DMS114 treated with DMSO at 0.1 percent for 48 hours (cell line): ENCODE measurements at regions not wholly inside any gene's neighbourhood (a gene's known extent, or its start where the extent isn't known, plus 50 kb on each side); places are given as distances from the start of the nearest gene placed in this dataset.

ENCODE experiments used
- DNase-seq: peaks from one replicate; lab custom pipeline; 2025; ENCODE audit not compliant: unreplicated experiment; lab: John Stamatoyannopoulos, UW

GRCh38 chr20:11843289-11843688 lies 74.4 kb upstream of the BTBD3 start:
- no peak for DNase-seq

- no peak for DNase-seq
Observed at GRCh38 chr20:11844691-11845090, 73.0 kb upstream of the BTBD3 start.

- DNase-seq: no peak
Observed at GRCh38 chr20:11845340-11845739, 72.4 kb upstream of the BTBD3 start.

- no peak for DNase-seq
Observed at GRCh38 chr20:11846131-11846530, 71.6 kb upstream of the BTBD3 start.

- DNase-seq: no peak
Observed at GRCh38 chr20:11847827-11848226, 69.9 kb upstream of the BTBD3 start.

- no peak for DNase-seq
Observed at GRCh38 chr20:11849270-11849915, 68.3 kb upstream of the BTBD3 start.

GRCh38 chr20:11849976-11850670 lies 67.6 kb upstream of the BTBD3 start:
- no peak for DNase-seq

GRCh38 chr20:11850901-11851300 lies 66.8 kb upstream of the BTBD3 start:
- DNase-seq: no peak

GRCh38 chr20:11851646-11852045 lies 66.0 kb upstream of the BTBD3 start:
- DNase-seq: no peak

- DNase-seq: no peak
Observed at GRCh38 chr20:11852189-11852588, 65.5 kb upstream of the BTBD3 start.

GRCh38 chr20:11852811-11853210 lies 64.9 kb upstream of the BTBD3 start:
- no peak for DNase-seq

- DNase-seq: no peak
Observed at GRCh38 chr20:11853359-11853758, 64.3 kb upstream of the BTBD3 start.

GRCh38 chr20:11861479-11861878 lies 56.2 kb upstream of the BTBD3 start:
- no peak for DNase-seq

- no peak for DNase-seq
Observed at GRCh38 chr20:11867291-11867919, 50.3 kb upstream of the BTBD3 start.
